GM23338 (cell line): ENCODE measurements at regions not wholly inside any gene's neighbourhood (a gene's known extent, or its start where the extent isn't known, plus 50 kb on each side); places are given as distances from the start of the nearest gene placed in this dataset.

Source experiments
- ATAC-seq: fragments of 200-7000 bp; cut with Tn5 transposase; 3 replicates; pipeline ENCODE4 v1.9.1; 2020
- DNase-seq: peaks from one replicate; pipeline ENCODE4 v3.0.0-alpha.2; 2015; ENCODE audit warnings: low spot score
- H2AFZ ChIP-seq: fragments of 200-600 bp; sonication (generic); 2 replicates; pipeline ENCODE4 v1.8.0; 2016; ENCODE audit warnings: antibody characterized with exemption, mild to moderate bottlenecking, moderate library complexity
- H3F3A ChIP-seq: fragments of 200-600 bp; sonication (generic); replicated peaks from 2 replicates; pipeline ENCODE4 v1.8.0; 2017; ENCODE audit warnings: antibody characterized with exemption, mixed run types, low read depth
- H3K27ac ChIP-seq: fragments of 200-600 bp; sonication (generic); 2 replicates; pipeline ENCODE4 v1.6.1; 2016; ENCODE audit warnings: low read depth
- H3K27me3 ChIP-seq: fragments of 200-600 bp; sonication (generic); 2 replicates; pipeline ENCODE4 v1.8.0; 2016; ENCODE audit warnings: mild to moderate bottlenecking, mixed run types, moderate library complexity; ENCODE audit not compliant: insufficient read depth
- H3K36me3 ChIP-seq: fragments of 200-600 bp; sonication (generic); 2 replicates; pipeline ENCODE4 v1.8.0; 2016; ENCODE audit warnings: mild to moderate bottlenecking; ENCODE audit not compliant: insufficient read depth
- H3K4me1 ChIP-seq: fragments of 200-600 bp; sonication (generic); 2 replicates; pipeline ENCODE4 v1.8.0; 2016; ENCODE audit warnings: mild to moderate bottlenecking, moderate library complexity; ENCODE audit not compliant: insufficient read depth
- H3K4me2 ChIP-seq: fragments of 200-600 bp; sonication (generic); 2 replicates; pipeline ENCODE4 v1.7.1; 2017; ENCODE audit warnings: mixed run types
- H3K4me3 ChIP-seq: fragments of 200-600 bp; sonication (generic); 2 replicates; pipeline ENCODE4 v1.6.1; 2016; ENCODE audit warnings: mixed run types
- H3K79me2 ChIP-seq: fragments of 200-600 bp; sonication (generic); replicated peaks from 2 replicates; pipeline ENCODE4 v1.8.0; 2017; ENCODE audit warnings: mild to moderate bottlenecking; ENCODE audit not compliant: insufficient read depth
- H3K9me2 ChIP-seq: fragments of 200-600 bp; sonication (generic); 2 replicates; pipeline ENCODE4 v1.8.0; 2017; ENCODE audit not compliant: insufficient read depth
- H4K20me1 ChIP-seq: fragments of 200-600 bp; sonication (generic); replicated peaks from 2 replicates; pipeline ENCODE4 v1.8.0; 2017; ENCODE audit warnings: mild to moderate bottlenecking; ENCODE audit not compliant: insufficient read depth
- H3K27ac Mint-ChIP-seq: 2 replicates; pipeline ENCODE4 v1.8.0; 2020; ENCODE audit warnings: inconsistent platforms, mild to moderate bottlenecking, moderate library complexity, mixed read lengths
- H3K27me3 Mint-ChIP-seq: 3 replicates; pipeline ENCODE4 v1.8.0; 2022; ENCODE audit warnings: low read depth, mild to moderate bottlenecking, moderate library complexity, mixed read lengths, inconsistent platforms; ENCODE audit not compliant: insufficient read depth, poor library complexity
- H3K36me3 Mint-ChIP-seq: 3 replicates; pipeline ENCODE4 v1.8.0; 2021; ENCODE audit warnings: low read depth, mild to moderate bottlenecking, inconsistent platforms, moderate library complexity, mixed read lengths
- H3K4me1 Mint-ChIP-seq: 3 replicates; pipeline ENCODE4 v1.8.0; 2020; ENCODE audit warnings: mild to moderate bottlenecking, inconsistent platforms, mixed read lengths
- H3K4me3 Mint-ChIP-seq: 3 replicates; pipeline ENCODE4 v1.8.0; 2021; ENCODE audit warnings: moderate library complexity, mild to moderate bottlenecking, inconsistent platforms, mixed read lengths
- H3K9me3 Mint-ChIP-seq: 3 replicates; pipeline ENCODE4 v1.8.0; 2020; ENCODE audit warnings: moderate library complexity, mild to moderate bottlenecking, inconsistent platforms, mixed read lengths
- ETS1 ChIP-seq: IDR thresholded peaks from 2 replicates; pipeline ENCODE4 v1.6.1; 2016; ENCODE audit warnings: antibody characterized with exemption
- EZH2 ChIP-seq: fragments of 200-600 bp; sonication (generic); IDR thresholded peaks from one replicate; pipeline ENCODE4 v1.8.0; 2017; ENCODE audit warnings: antibody characterized with exemption, mild to moderate bottlenecking, low read depth; ENCODE audit not compliant: unreplicated experiment
- EZH2phosphoT487 ChIP-seq: fragments of 200-600 bp; sonication (generic); IDR thresholded peaks from one replicate; pipeline ENCODE4 v1.8.1; 2018; ENCODE audit warnings: antibody characterized with exemption; ENCODE audit not compliant: unreplicated experiment
- NANOG ChIP-seq: IDR thresholded peaks from 2 replicates; pipeline ENCODE4 v1.6.1; 2016; ENCODE audit warnings: antibody characterized with exemption, borderline replicate concordance
- TF ChIP-seq, protein P1 (sequence below): IDR thresholded peaks from one replicate; pipeline ENCODE4 v1.6.1; 2018; ENCODE audit warnings: antibody characterized with exemption; ENCODE audit not compliant: unreplicated experiment
- TF ChIP-seq, protein P2 (sequence below), 2 experiments: fragments of 200-600 bp in 1 of 2; sonication (generic) in 1 of 2; conservative IDR thresholded peaks; 2 replicates each; pipeline versions ENCODE4 v1.5.1 to v1.6.1; 2016 to 2017; ENCODE audit warnings: antibody characterized with exemption in 2 of 2, low read depth in 2 of 2, mild to moderate bottlenecking in 2 of 2, moderate library complexity in 1 of 2

GRCh38 chr3:3586843-3587646, 212.2 kb upstream of the LRRN1 start:
- DNase-seq (no peak), ATAC-seq (no peak)
- Histone ChIP-seq H3F3A (no peaks in the 10 kb centered on the region), H4K20me1 (no peaks in the 10 kb centered on the region), H3K36me3 (no peaks in the 10 kb centered on the region), H3K4me1 (no peaks in the 10 kb centered on the region), H3K27ac (no peak overlapping the region), H3K27me3 (no peaks in the 10 kb centered on the region), H3K4me2 (no peak overlapping the region), H3K79me2 (no peaks in the 10 kb centered on the region), H3K4me3 (no peak overlapping the region), H3K9me2 (no peaks in the 10 kb centered on the region), H2AFZ (no peak overlapping the region)
- Mint-ChIP-seq H3K4me1 (no peaks in the 10 kb centered on the region), H3K27ac (no peak overlapping the region), H3K9me3 (peaks cover 88% of the 10 kb centered on the region), H3K4me3 (no peak overlapping the region), H3K27me3 (peaks cover 7% of the 10 kb centered on the region), H3K36me3 (peaks cover 25% of the 10 kb centered on the region)
- TF ChIP-seq NANOG (no peak), EZH2phosphoT487 (no peak), EZH2 (no peak)
- TF ChIP-seq, protein P1, sequence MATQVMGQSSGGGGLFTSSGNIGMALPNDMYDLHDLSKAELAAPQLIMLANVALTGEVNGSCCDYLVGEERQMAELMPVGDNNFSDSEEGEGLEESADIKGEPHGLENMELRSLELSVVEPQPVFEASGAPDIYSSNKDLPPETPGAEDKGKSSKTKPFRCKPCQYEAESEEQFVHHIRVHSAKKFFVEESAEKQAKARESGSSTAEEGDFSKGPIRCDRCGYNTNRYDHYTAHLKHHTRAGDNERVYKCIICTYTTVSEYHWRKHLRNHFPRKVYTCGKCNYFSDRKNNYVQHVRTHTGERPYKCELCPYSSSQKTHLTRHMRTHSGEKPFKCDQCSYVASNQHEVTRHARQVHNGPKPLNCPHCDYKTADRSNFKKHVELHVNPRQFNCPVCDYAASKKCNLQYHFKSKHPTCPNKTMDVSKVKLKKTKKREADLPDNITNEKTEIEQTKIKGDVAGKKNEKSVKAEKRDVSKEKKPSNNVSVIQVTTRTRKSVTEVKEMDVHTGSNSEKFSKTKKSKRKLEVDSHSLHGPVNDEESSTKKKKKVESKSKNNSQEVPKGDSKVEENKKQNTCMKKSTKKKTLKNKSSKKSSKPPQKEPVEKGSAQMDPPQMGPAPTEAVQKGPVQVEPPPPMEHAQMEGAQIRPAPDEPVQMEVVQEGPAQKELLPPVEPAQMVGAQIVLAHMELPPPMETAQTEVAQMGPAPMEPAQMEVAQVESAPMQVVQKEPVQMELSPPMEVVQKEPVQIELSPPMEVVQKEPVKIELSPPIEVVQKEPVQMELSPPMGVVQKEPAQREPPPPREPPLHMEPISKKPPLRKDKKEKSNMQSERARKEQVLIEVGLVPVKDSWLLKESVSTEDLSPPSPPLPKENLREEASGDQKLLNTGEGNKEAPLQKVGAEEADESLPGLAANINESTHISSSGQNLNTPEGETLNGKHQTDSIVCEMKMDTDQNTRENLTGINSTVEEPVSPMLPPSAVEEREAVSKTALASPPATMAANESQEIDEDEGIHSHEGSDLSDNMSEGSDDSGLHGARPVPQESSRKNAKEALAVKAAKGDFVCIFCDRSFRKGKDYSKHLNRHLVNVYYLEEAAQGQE: no peak

DNA sequence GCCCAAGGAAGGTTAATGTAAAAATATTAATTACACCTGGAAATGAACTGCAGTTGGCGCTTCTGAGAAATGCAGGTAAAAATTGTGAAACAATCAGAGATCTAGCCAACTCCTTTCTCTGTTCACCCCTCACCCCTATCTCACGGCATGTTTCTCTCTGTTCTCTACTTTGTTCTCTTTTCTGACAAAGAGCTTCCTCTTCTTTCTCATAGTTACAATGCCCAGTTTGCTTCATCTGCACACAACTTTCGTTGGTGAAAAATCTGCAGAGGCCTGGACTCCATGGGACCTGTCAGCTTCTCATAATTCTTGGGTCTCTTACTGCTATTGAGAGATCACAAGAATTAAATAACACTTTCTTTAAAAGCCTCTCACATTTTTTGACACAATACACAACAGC, 212.9 kb upstream of the LRRN1 start:
- Histone ChIP-seq H3K36me3 (no peaks in the 10 kb centered on the region), H3K4me2 (no peak overlapping the region), H2AFZ (no peak overlapping the region), H3F3A (no peaks in the 10 kb centered on the region), H3K27me3 (no peaks in the 10 kb centered on the region), H3K79me2 (no peaks in the 10 kb centered on the region), H3K9me2 (no peaks in the 10 kb centered on the region), H4K20me1 (no peaks in the 10 kb centered on the region), H3K27ac (no peak overlapping the region), H3K4me1 (no peaks in the 10 kb centered on the region), H3K4me3 (no peak overlapping the region)
- Mint-ChIP-seq H3K36me3 (peaks cover 21% of the 10 kb centered on the region), H3K27me3 (peaks cover 6% of the 10 kb centered on the region), H3K4me3 (no peak overlapping the region), H3K27ac (no peak overlapping the region), H3K4me1 (no peaks in the 10 kb centered on the region), H3K9me3 (peaks cover 88% of the 10 kb centered on the region)
- ATAC-seq (no peak), DNase-seq (no peak)
- TF ChIP-seq, protein P2, sequence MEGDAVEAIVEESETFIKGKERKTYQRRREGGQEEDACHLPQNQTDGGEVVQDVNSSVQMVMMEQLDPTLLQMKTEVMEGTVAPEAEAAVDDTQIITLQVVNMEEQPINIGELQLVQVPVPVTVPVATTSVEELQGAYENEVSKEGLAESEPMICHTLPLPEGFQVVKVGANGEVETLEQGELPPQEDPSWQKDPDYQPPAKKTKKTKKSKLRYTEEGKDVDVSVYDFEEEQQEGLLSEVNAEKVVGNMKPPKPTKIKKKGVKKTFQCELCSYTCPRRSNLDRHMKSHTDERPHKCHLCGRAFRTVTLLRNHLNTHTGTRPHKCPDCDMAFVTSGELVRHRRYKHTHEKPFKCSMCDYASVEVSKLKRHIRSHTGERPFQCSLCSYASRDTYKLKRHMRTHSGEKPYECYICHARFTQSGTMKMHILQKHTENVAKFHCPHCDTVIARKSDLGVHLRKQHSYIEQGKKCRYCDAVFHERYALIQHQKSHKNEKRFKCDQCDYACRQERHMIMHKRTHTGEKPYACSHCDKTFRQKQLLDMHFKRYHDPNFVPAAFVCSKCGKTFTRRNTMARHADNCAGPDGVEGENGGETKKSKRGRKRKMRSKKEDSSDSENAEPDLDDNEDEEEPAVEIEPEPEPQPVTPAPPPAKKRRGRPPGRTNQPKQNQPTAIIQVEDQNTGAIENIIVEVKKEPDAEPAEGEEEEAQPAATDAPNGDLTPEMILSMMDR (conservative IDR thresholded peaks at IDR 0.05; ENCODE audit: low read depth in 2 of 2): no peak
- no peak for TF ChIP-seq EZH2phosphoT487
- TF ChIP-seq ETS1: no peak
- TF ChIP-seq, protein P1: no peak
